Right kidney (tissue), 1 donor: ENCODE measurements at regions not wholly inside any gene's neighbourhood (a gene's known extent, or its start where the extent isn't known, plus 50 kb on each side); places are given as distances from the start of the nearest gene placed in this dataset.
A peak's percentile ranks its signal among the peaks of the same experiment; 100 is the strongest.
"Not testable (repeated sequence)": the region's sequence is repeated elsewhere in the genome, so short reads cannot be mapped to it uniquely, and the experiment has no call there.

Source experiments
- DNase-seq: peaks from one replicate; pipeline ENCODE4 v3.0.0-alpha.2; 2016

DNA sequence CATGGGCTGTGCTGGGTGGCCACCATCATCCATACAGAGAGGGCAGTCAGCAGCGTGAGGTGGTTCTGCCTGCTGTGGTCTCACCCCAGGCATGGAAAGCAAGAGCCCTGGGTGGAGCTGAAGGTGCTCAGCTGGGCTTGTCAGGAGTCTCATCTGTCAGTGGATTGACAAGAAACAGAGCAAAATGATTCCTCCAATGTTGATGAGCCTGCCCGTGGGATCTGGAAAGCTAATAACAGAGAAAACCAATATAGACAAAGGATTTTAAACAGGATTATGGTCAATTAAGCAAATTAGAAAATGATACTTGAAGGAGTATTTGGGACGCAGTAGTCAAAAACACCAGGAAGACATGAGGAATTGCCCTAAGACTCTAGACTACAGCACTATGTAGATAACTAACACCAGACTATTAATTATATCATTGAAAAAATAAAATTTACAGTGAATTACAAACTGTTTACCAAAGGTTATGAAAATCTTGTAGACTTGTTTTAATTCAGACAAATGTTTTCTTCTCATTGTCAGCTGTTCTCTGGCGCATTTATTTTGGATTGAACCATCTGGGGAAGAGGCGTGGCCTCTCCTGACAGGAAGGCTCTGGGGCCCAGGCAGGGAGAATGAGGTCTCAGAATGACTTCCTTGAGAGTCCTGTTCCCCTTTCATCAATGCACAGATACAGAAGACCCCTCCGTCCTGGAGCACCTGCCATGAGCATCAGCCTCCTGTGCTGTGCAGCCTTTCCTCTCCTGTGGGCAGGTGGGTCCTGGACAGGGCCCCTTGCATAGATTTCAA lies 211.2 kb upstream of the PRSS58 start:
- no peak for DNase-seq

DNA sequence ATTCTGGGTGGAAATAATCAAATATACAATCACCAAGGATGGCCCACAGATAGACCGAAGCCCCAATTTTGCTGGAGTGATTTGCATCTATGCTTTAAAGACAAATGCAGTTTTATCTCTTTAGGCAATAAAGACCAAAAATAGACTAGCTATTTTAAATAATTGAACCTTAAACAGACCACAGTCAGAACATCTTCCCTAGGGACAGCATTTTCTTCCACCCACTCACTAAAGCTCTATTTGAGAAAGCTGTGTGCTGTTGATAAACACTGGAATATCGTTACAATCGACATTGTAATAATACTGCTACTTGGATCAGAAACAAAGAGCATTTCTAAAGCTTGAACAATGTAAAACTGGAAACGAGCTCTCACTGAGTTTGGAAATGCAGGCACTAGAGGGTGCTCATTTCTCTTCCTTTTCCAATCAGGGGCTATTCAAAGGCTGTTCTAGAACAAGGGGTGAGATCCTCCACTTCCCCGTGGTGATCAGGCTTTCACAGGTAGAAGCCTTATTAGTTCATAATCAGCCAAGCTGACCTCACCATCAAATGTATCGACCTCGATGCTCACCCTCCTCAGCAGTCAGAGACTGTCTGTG lies 209.3 kb upstream of the PRSS58 start:
- not testable (repeated sequence) for DNase-seq

DNA sequence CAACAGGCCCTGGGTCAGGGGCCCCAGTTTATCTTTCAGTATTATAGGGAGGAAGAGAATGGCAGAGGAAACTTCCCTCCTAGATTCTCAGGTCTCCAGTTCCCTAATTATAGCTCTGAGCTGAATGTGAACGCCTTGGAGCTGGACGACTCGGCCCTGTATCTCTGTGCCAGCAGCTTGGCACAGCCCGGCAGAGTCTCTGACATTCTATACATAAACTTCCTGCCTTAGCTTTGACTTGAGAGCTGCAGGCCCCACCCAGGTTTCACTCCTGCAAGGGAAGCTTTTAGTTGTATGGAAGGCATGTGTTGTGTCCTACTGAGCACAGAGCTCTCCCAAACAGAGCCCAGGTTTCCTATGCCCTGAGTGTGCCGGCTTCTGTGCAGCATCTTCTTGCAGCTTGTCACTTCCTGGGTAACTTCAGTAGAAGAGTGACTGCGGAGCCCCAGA lies 205.6 kb upstream of the PRSS58 start:
- DNase-seq, result no peak

DNA sequence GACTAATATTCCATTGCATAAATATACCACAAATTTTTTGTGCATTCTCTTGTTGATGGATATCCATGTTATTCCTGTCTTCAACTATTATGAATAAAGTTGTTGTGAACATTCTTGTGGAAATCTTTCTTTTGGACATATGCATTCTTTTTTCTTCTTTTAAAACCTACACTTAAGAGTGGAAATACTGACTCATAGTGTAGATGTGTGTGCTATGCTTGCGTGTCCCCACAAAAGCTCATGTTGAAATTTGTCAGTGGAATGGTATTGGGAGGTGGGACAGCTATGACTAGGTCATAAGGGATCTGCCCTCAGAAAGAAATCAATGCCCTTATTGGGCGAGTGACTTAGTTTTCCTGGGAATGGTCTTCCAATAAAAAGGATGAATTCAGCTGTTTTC lies 203.6 kb upstream of the PRSS58 start:
- DNase-seq, result no peak

DNA sequence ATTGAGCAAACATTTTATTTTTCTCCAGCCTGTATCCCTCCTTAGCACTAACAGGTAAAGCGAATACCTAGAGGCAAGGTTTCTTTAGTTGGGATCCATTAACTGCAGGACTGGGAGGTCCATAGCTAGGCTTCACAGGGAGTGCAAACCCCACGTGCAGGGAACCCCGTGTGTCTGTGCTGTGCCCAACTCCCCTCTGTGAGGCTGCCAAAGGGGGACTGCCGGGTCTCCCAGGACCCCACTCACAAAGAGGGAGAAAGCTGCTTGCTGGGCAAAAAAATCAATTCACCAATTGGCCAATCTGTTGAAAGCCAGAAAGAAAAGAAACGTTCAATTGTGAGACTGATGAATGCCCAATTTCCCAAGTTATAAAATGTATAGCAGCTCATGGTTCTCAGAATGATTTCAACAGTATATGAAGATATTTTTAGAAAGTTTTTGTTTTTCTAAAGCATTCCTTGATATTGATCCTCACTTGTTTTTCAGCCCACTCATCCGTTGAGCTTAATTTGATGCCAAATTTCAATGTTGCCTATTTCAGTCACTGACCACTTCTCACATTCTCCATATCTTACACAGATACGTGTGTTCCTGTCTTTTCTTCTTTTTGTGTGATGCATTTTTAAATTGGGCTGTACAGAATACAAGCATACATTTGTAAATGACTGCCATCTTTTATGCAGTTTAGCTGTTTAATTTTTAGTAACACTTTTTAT lies 202.7 kb upstream of the PRSS58 start:
- no peak for DNase-seq

DNA sequence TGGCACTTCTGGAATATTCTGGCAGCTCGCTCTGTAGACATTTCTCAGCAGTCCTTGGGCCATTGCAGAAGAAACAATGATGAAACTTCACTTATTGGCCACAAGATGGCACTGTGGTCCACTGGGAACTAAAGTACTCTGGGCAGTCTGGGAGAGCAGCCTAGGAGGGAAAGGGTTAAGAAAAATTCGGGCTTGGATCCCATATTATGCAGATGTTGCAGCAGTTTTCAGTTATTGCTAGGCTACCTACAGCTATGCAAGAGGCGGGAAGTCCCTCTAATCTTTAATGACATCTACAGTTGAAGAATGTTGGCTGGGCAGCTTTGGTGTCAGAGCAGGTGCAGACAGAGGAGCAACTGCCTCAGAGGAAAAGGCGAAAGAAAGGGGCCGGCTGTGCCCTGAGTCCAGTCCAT lies 201.7 kb upstream of the PRSS58 start:
- DNase-seq, result peak; percentile 40

DNA sequence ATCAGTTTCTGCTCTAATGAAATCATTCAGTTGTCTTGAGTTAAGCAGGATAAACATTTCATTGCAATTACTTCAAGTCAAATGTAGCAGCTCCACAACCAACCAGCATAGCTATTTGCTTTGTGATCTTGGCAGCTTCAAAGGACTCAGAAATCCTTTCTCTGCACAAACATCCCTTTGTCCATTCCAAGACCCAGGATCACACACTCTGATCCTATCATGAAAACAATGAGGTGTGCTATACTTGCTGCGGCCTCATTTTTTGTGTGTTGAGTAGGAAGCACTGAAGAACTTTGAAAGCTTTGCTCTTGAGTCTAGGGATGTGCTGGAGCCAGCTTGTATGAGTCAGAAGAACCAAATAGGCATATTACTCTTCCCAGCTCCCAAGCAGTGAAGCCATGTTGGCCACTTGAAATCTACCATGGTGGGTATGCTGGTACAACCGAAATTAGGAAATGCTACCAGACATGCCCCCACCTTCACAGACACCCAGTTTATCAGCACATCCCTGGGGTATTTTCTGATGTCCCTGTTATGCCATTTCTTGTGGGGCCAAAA lies 199.4 kb upstream of the PRSS58 start:
- no peak for DNase-seq

DNA sequence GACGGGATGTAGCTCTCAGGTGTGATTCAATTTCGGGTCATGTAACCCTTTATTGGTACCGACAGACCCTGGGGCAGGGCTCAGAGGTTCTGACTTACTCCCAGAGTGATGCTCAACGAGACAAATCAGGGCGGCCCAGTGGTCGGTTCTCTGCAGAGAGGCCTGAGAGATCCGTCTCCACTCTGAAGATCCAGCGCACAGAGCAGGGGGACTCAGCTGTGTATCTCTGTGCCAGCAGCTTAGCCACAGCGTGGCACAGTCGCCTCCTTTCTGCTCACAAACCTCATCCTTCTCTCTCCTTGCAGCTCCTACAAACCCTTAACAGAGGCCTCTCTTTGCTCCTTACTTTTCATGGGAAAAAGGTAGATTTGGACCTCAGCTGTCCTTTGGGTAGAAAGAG lies 197.5 kb upstream of the PRSS58 start:
- DNase-seq, result no peak

DNA sequence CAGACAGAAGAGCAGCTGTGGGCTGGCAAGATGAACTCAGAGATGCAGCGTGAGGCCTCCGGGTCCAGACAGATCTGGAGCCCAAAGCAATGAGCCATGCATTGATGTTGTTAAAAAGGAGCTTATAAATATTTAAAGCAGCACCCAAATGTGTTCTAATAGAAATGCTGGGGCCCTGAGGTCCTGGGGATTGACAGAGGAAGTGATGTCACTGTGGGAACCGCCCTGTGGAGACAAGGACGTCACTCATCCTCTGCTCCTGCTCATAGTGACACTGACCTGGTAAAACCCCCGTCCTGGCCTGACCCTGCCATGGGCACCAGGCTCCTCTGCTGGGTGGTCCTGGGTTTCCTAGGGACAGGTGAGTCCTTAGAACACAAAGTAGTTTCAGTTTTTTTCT lies 197.0 kb upstream of the PRSS58 start:
- no peak for DNase-seq

DNA sequence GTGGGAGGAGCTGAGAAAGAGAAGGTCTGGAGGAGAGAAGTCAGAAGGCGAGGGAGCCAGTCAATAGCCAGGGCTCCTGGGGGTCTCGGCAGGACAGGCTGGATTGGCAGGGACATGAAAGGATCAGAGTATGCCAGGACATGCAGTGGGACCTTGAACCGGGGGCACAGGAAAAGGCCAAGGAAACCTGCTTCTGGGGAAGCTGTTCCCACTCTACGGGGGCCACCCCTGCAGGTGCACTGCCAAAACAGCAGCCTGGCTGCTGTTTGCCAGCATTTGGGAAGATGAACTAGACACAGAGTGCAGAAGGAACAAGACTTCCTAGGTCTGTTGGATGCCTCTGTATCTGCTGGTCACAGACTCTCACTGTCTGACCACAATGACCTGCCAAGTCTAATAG lies 194.9 kb upstream of the PRSS58 start:
- no peak for DNase-seq

DNA sequence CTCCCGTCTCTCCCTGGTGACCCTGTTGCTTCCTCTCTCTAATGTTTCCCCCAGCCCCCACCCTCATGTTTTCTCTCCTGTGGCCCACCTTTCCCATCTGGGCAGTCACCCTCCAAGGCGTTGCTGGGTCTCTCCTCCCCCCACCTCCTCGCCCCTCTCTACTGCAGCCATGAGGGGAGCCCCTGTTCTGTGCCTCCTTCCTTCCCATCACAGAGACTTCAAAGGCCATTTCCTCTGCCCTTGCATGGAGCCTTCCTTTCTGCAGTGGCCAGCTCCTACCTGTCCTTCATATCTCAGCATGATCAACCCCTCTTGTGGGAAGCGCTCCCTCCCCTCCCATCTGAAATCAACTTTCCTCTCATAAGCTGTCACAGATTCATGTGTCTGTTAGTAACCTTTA lies 194.0 kb upstream of the PRSS58 start:
- DNase-seq, result no peak

DNA sequence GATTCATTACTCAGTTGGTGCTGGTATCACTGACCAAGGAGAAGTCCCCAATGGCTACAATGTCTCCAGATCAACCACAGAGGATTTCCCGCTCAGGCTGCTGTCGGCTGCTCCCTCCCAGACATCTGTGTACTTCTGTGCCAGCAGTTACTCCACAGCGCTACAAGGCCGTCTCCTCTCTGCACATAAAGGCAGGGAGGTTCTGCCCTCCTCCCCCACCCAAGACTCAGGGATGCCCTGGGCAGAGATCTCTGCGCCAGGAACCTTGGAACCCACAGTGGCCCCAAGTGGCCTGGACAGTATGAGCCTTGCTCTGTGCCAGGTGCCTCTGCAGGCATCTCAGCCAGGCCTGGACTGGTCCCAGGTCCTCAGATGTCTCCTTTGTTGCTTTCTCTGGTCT lies 193.4 kb upstream of the PRSS58 start:
- no peak for DNase-seq

DNA sequence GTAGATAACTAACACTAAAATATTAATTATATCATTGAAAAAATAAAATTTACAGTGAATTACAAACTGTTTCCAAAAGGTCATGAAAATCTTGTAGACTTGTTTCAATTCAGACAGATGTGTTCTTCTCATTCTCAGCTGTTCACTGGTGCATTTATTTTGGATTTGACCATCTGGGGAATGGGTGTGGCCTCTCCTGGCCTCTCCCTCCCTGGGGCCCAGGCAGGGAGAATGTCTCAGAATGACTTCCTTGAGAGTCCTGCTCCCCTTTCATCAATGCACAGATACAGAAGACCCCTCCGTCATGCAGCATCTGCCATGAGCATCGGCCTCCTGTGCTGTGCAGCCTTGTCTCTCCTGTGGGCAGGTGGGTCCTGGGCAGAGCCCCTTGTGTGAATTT lies 192.8 kb upstream of the PRSS58 start:
- no peak for DNase-seq

DNA sequence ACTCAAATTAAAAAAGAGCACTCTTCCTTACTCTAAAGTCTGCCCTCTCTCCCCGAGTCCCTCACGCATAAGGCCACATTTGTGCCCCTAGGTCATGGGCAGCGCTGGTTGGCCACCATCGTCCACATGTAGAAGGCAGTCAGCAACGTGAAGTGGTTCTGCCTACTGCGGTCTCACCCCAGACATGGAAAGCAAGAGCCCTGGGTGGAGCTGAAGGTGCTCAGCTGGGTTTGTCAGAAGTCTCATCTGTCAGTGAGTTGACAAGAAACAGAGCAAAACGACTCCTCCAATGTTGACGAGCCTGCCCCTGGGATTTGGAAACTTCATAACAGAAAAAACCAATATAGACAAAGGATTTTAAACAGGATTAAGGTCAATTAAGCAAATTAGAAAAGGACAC lies 192.3 kb upstream of the PRSS58 start:
- DNase-seq, result no peak

DNA sequence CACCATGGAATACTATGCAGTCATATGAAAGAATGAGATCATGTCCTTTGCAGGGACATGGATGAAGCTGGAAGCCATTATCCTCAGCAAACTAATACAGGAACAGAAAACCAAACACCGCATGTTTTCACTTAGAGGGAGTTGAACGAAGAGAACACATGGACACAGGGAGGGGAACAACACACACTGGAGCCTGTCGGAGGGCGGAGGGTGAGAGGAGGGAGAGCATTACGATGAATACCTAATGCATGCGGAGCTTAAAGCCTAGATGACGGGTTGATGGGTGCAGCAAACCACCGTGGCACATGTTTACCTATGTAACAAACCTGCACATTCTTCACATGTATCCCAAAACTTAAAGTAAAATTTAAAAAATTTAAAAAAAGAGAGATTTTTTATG lies 191.0 kb upstream of the PRSS58 start:
- DNase-seq, result not testable (repeated sequence)

DNA sequence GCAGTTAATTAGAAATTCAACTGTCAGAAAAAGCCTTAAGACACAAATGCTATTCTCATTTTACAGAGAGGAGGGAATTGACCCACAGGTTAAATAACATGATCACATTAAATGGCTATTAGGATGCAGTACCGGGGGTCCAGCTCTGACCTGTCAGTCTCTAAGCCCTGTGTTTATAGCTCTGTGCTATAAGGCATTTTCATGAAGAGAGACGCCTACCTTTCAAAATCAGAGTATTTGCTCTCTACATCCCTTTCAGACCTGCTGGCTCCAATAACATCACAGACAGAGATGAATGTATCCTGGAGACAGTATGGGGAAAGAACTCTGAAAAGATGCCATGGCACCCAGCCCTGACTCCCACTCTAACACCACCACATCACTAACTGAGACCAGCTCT lies 189.9 kb upstream of the PRSS58 start:
- no peak for DNase-seq

DNA sequence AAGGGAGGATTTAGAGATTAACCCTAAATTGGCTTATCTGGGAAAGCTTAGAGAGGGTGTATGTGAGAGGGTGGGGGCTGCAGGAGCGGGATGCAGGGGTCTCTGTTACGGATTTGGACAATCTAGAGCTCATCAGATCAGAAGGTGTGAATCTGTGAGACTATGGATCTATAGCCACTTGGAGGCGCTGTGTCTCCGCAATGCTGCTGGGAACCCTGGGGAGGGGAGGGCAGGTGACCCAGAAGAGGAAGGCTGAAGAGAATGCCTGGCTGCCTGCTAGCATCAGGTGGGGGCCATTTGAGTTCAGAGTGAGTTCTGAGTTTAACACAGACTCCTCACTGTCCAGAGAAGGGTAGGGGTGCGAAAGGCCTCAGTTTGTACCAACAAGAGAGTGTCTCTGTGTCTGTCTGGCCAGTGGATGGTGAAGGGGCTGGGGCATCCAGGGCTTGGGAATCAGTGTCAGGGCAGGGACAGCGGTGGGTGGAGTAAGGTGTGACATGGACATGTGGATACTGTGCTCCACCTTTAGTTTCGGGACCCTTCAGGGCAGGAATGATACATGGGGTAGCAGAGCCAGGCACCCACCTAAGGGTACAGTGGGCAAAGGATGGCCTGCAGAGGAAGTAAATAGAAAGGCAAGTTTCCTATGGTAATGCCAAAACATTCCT lies 187.3 kb upstream of the PRSS58 start:
- DNase-seq, result no peak

DNA sequence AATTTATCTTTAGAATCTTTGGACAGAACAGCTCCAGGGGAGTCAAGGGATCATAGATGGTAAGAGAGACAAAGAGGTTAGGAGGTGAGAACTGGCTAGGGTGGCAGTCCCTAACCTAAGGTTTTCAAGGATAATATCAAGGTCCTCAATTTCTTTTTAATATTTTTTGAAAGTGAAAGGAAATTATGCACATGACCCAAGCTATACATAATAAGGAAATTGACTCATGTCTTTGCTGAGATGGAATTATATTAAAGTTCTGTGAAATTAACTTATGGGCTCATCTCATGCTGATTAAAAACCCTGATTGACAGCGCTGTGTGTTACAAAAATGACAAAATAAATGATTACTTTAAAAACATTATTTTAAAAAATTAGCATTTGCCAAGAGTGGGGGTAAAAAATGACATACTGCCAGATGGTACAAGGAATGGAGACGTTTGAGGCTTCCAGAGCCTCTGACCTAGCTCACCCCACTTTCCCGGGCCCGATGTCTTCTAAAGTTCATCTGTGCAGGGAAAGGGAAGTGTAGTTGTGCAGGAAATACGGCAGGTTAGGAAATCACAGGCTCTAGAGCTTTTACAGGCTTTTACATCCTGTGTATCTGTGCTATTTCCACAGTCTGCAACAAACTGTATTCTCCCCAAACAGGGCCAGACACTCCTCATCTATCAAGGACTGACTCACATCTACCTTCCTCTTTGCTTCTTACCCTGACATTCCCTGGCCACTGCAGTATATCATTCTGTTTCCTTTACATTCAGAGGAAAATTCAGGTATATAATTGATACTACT lies 185.6 kb upstream of the PRSS58 start:
- DNase-seq, result no peak

DNA sequence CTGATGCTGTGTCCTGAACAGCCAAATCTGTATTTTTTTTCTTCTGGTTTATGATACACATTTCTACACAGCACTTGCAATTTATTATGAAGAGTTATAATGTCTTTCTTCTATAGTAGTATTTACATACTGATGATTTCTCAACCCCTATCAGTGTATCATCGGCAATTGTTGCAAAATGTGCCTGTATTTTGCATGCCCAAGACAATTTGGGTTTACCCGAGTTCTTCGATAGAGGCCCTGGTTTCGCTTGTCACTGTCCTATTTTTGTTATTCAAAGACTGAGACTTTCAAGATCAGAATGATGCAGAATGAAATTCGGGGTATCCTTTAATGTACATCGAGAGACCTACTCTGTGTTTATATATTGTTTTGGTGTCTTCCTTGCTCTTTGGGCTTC lies 184.5 kb upstream of the PRSS58 start:
- no peak for DNase-seq

DNA sequence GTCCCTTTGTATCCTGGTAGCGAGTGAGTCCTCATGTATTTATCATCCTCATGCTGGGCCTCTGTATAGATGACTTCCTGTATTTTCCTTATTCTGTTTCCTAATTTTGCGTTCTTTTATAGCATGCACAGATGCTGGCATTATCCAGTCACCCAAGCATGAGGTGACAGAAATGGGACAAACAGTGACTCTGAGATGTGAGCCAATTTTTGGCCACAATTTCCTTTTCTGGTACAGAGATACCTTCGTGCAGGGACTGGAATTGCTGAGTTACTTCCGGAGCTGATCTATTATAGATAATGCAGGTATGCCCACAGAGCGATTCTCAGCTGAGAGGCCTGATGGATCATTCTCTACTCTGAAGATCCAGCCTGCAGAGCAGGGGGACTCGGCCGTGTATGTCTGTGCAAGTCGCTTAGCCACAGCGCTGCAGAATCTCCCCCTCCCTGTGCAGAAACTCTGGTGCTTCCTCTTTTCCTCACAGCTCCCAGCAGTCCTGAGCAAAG lies 183.1 kb upstream of the PRSS58 start:
- DNase-seq, result no peak

DNA sequence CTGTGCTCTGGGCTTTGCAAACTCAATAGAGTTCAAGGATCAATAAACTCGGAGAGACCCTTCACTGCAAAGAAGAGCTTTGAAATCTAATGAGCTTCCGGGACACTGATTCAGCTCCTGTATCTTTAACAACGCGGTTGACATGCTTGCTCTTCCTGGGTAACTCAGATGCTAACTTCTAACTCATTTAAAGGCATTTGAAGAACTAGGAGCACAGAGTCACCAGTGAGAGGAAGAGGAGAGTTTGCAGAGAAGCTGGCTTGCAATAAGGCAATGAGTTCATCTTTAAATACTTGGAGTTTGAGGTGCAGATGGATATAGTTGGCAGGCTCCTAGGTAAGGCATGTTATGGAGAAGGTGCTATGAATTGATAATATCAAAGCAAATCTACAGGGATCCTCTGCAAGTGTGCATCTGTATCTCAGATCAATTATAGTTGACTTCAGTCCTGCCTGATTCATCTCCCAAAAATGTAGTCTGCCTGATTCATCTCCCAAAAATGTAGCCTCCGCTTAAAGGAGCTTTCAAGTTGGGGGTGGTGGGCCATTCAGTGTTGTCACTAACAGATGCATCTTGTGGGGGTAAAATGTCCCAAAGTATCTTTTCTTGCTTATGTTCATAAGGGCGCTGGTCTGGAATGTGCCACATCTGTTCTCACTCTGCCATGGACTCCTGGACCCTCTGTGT lies 182.5 kb upstream of the PRSS58 start:
- DNase-seq, result no peak
